Sigmoid colon (tissue), 4 donors: ENCODE measurements at regions not wholly inside any gene's neighbourhood (a gene's known extent, or its start where the extent isn't known, plus 50 kb on each side); places are given as distances from the start of the nearest gene placed in this dataset.

Experiments used
- CTCF ChIP-seq, 4 experiments: fragments of 450-650 bp in 3 of 4; fragments of 200-600 bp in 1 of 4; IDR thresholded peaks; one replicate each; pipeline ENCODE4 v1.5.1; 2016 to 2019; ENCODE audit warnings: antibody characterized with exemption in 4 of 4, mild to moderate bottlenecking in 3 of 4, moderate library complexity in 2 of 4
- POLR2A ChIP-seq, 2 donors: fragments of 450-650 bp; IDR thresholded peaks; one replicate each; pipeline ENCODE4 v1.6.1; 2016; ENCODE audit warnings: antibody characterized with exemption in 2 of 2, mild to moderate bottlenecking in 2 of 2, moderate library complexity in 2 of 2
- POLR2AphosphoS5 ChIP-seq, 4 donors: sonication (generic); formaldehyde crosslinking; IDR thresholded peaks; one replicate each; pipeline ENCODE4 v1.6.1; 2017; ENCODE audit warnings: antibody characterized with exemption in 4 of 4

- TF ChIP-seq POLR2A (IDR thresholded peaks at IDR 0.05) = no peak
- TF ChIP-seq CTCF (IDR thresholded peaks at IDR 0.05) = no peak
- no peak for TF ChIP-seq POLR2AphosphoS5 (IDR thresholded peaks at IDR 0.05)
These were observed 89.9 kb upstream of the KIF5B start for GRCh38 chr10:32146166-32146565.
